HCT116 (cell line): ENCODE measurements at regions not wholly inside any gene's neighbourhood (a gene's known extent, or its start where the extent isn't known, plus 50 kb on each side); places are given as distances from the start of the nearest gene placed in this dataset.

ENCODE experiments used
- CTCF ChIP-seq, 3 experiments: fragments of 200-600 bp in 1 of 3; sonication (generic) in 1 of 3; IDR thresholded peaks in 2 of 3; conservative IDR thresholded peaks in 1 of 3; 2 replicates each; pipeline ENCODE4 v1.5.1; 2012 to 2017; ENCODE audit warnings: low read depth in 2 of 3, low read length in 2 of 3, antibody characterized with exemption in 1 of 3, borderline replicate concordance in 1 of 3, control low read depth in 1 of 3, mild to moderate bottlenecking in 1 of 3, mixed read lengths in 1 of 3, mixed run types in 1 of 3, moderate library complexity in 1 of 3; ENCODE audit not compliant: insufficient read depth in 1 of 3
- EZH2 ChIP-seq: fragments of 200-600 bp; sonication (generic); IDR thresholded peaks from 2 replicates; pipeline ENCODE4 v1.6.1; 2017; ENCODE audit warnings: antibody characterized with exemption, mixed run types
- POLR2AphosphoS5 ChIP-seq: IDR thresholded peaks from 2 replicates; pipeline ENCODE4 v1.6.1; 2011; ENCODE audit warnings: mild to moderate bottlenecking, low read depth, low read length, moderate library complexity

GRCh38 chr16:87207965-87208364 is 109.2 kb downstream of the C16orf95 start:
- no peak for TF ChIP-seq EZH2
- no peak for TF ChIP-seq CTCF (IDR thresholded peaks at IDR 0.05 in 2 of 3, conservative IDR thresholded peaks at IDR 0.05 in 1 of 3; ENCODE audit: borderline replicate concordance in 1 of 3, insufficient read depth in 1 of 3, low read depth in 2 of 3, low read length in 2 of 3)
- TF ChIP-seq POLR2AphosphoS5 = no peak
